Ovary (tissue), 7 donors: ENCODE measurements at regions not wholly inside any gene's neighbourhood (a gene's known extent, or its start where the extent isn't known, plus 50 kb on each side); places are given as distances from the start of the nearest gene placed in this dataset.

Experiments
- DNase-seq, 5 donors: peaks; one replicate each; pipeline ENCODE4 v3.0.0-alpha.2; 2019 to 2020
- H3K27ac ChIP-seq, 2 donors: fragments of 200-600 bp; one replicate each; pipeline versions ENCODE4 v1.5.1 to v1.8.0; 2019 to 2022
- H3K27me3 ChIP-seq: fragments of 200-600 bp; one replicate; pipeline ENCODE4 v1.8.0; 2022
- H3K36me3 ChIP-seq: fragments of 200-600 bp; sonication (generic); one replicate; pipeline ENCODE4 v1.5.1; 2019
- H3K4me1 ChIP-seq: one replicate; pipeline ENCODE4 v1.8.1; 2013; ENCODE audit warnings: mild to moderate bottlenecking, moderate library complexity; ENCODE audit not compliant: insufficient read depth
- H3K4me3 ChIP-seq: fragments of 200-600 bp; sonication (generic); one replicate; pipeline ENCODE4 v1.5.1; 2017
- H3K9me3 ChIP-seq, 2 donors: fragments of 200-600 bp in 1 of 2; sonication (generic) in 1 of 2; one replicate each; pipeline versions ENCODE4 v1.5.1 to v1.8.1; 2013 to 2019; ENCODE audit warnings: mild to moderate bottlenecking in 1 of 2, moderate library complexity in 1 of 2
- CTCF ChIP-seq, 3 donors: fragments of 450-650 bp in 2 of 3; fragments of 200-600 bp in 1 of 3; IDR thresholded peaks; one replicate each; pipeline versions ENCODE4 v1.5.1 to v1.8.0; 2016 to 2022; ENCODE audit warnings: antibody characterized with exemption in 3 of 3, mild to moderate bottlenecking in 1 of 3
- EP300 ChIP-seq: sonication (generic); formaldehyde crosslinking; IDR thresholded peaks from one replicate; pipeline ENCODE4 v1.6.1; 2017; ENCODE audit warnings: antibody characterized with exemption
- POLR2A ChIP-seq: fragments of 450-650 bp; IDR thresholded peaks from one replicate; pipeline ENCODE4 v1.6.1; 2017; ENCODE audit warnings: antibody characterized with exemption, mild to moderate bottlenecking, moderate library complexity
- WGBS, 3 donors: extraction: QIAGEN DNeasy Blood & Tissue Kit in 1 of 3; methylation state at CpG; one replicate each; pipeline versions ENCODE4 v1.1.5 to v1.1.7; 2013 to 2017; 5-methylcytosine and 5-hydroxymethylcytosine counted together
- intact Hi-C, 4 donors: fragments of 100-400 bp; cut with DNase I; formaldehyde crosslinking; loops; one replicate each; pipeline versions ENCODE4 v1.11.0 to v1.15.1; 2022 to 2023
- donor health status: DM: no; HTN: no; CAD: no; lungs with moderate emphysema.
- donor health status: DM: no; HTN: no; CAD: no.
- donor health status: Bipolar disorder and iron deficiency.
- donor health status: DM: no; HTN: no; CAD: no.
- donor health status: DM: yes; HTN: yes; CAD: no.

GRCh38 chr1:58035523-58035922 is 511.0 kb downstream of the OMA1 start:
- TF ChIP-seq EP300 (no peak), CTCF (IDR thresholded peaks at IDR 0.05) (no peak), POLR2A (no peak)
- Histone ChIP-seq H3K9me3 (no peaks in the 10 kb centered on the region), H3K27me3 (no peaks in the 10 kb centered on the region), H3K4me3 (no peak overlapping the region), H3K27ac (no peak overlapping the region), H3K4me1 (no peaks in the 10 kb centered on the region), H3K36me3 (no peaks in the 10 kb centered on the region)
- WGBS, 3 donors, result 58 to 71% (median 67%) methylated on average over 2 of the region's 2 CpGs
- intact Hi-C loops, result no loop called here
- DNase-seq, result no peak

- Histone ChIP-seq H3K27me3 (no peaks in the 10 kb centered on the region), H3K4me1 (no peaks in the 10 kb centered on the region), H3K27ac (no peak overlapping the region), H3K36me3 (no peaks in the 10 kb centered on the region), H3K9me3 (no peaks in the 10 kb centered on the region), H3K4me3 (no peak overlapping the region)
- no peak for DNase-seq
- intact Hi-C loops, result no loop called here
- WGBS, 3 donors, result 22 to 39% (median 32%) methylated on average over 2 of the region's 2 CpGs
- TF ChIP-seq EP300 (no peak), POLR2A (no peak), CTCF (IDR thresholded peaks at IDR 0.05) (no peak)
Observed at GRCh38 chr1:58033311-58033710, 513.2 kb downstream of the OMA1 start.

- 88 to 92% (median 88%) methylated on average over 1 of the region's 1 CpG for WGBS, 3 donors
- intact Hi-C loops, result no loop called here
- Histone ChIP-seq H3K27ac (no peak overlapping the region), H3K4me3 (no peak overlapping the region), H3K9me3 (no peaks in the 10 kb centered on the region), H3K27me3 (no peaks in the 10 kb centered on the region), H3K4me1 (no peaks in the 10 kb centered on the region), H3K36me3 (no peaks in the 10 kb centered on the region)
- TF ChIP-seq POLR2A, result no peak
- TF ChIP-seq EP300, result no peak
- TF ChIP-seq CTCF (IDR thresholded peaks at IDR 0.05), result no peak
- no peak for DNase-seq
Observed at GRCh38 chr1:58032611-58033073, 513.9 kb downstream of the OMA1 start.

GRCh38 chr1:58031416-58031815 is 515.1 kb downstream of the OMA1 start:
- intact Hi-C loops, result no loop called here
- no peaks in the 10 kb centered on the region for H3K9me3 ChIP-seq
- H3K27ac ChIP-seq, result no peak overlapping the region
- no peak overlapping the region for H3K4me3 ChIP-seq
- DNase-seq, result no peak
- TF ChIP-seq EP300, result no peak
- no peak for TF ChIP-seq CTCF (IDR thresholded peaks at IDR 0.05)
- no peak for TF ChIP-seq POLR2A
- no peaks in the 10 kb centered on the region for H3K27me3 ChIP-seq
- 35 to 40% (median 38%) methylated on average over 5 of the region's 5 CpGs for whole genome bisulfite sequencing, 3 donors
- no peaks in the 10 kb centered on the region for H3K4me1 ChIP-seq
- no peaks in the 10 kb centered on the region for H3K36me3 ChIP-seq

GRCh38 chr1:58030456-58030855 is 516.1 kb downstream of the OMA1 start:
- Histone ChIP-seq H3K4me3 (no peak overlapping the region), H3K4me1 (no peaks in the 10 kb centered on the region), H3K36me3 (no peaks in the 10 kb centered on the region), H3K9me3 (no peaks in the 10 kb centered on the region), H3K27ac (no peak overlapping the region), H3K27me3 (no peaks in the 10 kb centered on the region)
- TF ChIP-seq POLR2A (no peak), EP300 (no peak), CTCF (IDR thresholded peaks at IDR 0.05) (no peak)
- no peak for DNase-seq
- 63 to 70% (median 67%) methylated on average over 3 of the region's 3 CpGs for WGBS, 3 donors
- intact Hi-C loops, result no loop called here
